Pancreas (tissue), 10 donors: ENCODE measurements at regions not wholly inside any gene's neighbourhood (a gene's known extent, or its start where the extent isn't known, plus 50 kb on each side); places are given as distances from the start of the nearest gene placed in this dataset.

Experiments
- ATAC-seq, 4 donors: fragments of 200-7000 bp; cut with Tn5 transposase; one replicate each; pipeline versions ENCODE4 v1.8.0 to v1.9.1; 2020; ENCODE audit warnings: mild to moderate bottlenecking in 4 of 4, moderate library complexity in 4 of 4
- DNase-seq, 6 donors: peaks; one replicate each; pipeline ENCODE4 v3.0.0-alpha.2; 2020
- FAIRE-seq: peaks from 2 replicates; lab custom pipeline; 2012; peaks lifted over from hg19 to GRCh38; lab: Jason Lieb, UNC
- H3K27ac ChIP-seq, 4 donors: fragments of 200-600 bp; sonication (generic); 1 replicate in 3 of 4; 2 replicates in 1 of 4; pipeline versions ENCODE4 v1.5.0 to v1.8.0; 2020
- H3K27me3 ChIP-seq, 4 donors: fragments of 200-600 bp; one replicate each; pipeline ENCODE4 v1.8.0; 2021
- H3K36me3 ChIP-seq, 3 donors: fragments of 200-600 bp; sonication (generic) in 1 of 3; one replicate each; pipeline versions ENCODE4 v1.5.0 to v1.8.0; 2020 to 2021
- H3K4me1 ChIP-seq, 3 donors: fragments of 200-600 bp; one replicate each; pipeline ENCODE4 v1.8.0; 2021
- H3K4me3 ChIP-seq, 4 donors: fragments of 200-600 bp; sonication (generic) in 2 of 4; one replicate each; pipeline versions ENCODE4 v1.5.0 to v1.8.0; 2020 to 2021
- H3K9me3 ChIP-seq, 4 donors: fragments of 200-600 bp; one replicate each; pipeline ENCODE4 v1.8.0; 2021
- WGBS, 2 donors: extraction: QIAGEN DNeasy Blood & Tissue Kit; methylation state at CpG; one replicate each; pipeline ENCODE4 v1.1.7; 2013; 5-methylcytosine and 5-hydroxymethylcytosine counted together
- intact Hi-C, 3 donors: fragments of 100-400 bp; cut with DNase I; formaldehyde crosslinking; loops; one replicate each; pipeline versions ENCODE4 v1.11.1 to v1.14.2; 2022
- TF ChIP-seq, protein P1 (sequence below), 4 donors: fragments of 200-600 bp; sonication (generic) in 3 of 4; IDR thresholded peaks; one replicate each; pipeline versions ENCODE4 v1.5.0 to v1.8.0; 2021; ENCODE audit warnings: antibody characterized with exemption in 4 of 4
- donor health status: healthy with polysubstance abuse.
- donor health status: DM: no; HTN: no; CAD: no; lungs with moderate emphysema.
- donor health status: DM: no; HTN: no; CAD: no.
- donor health status: control.
- donor health status: control.
- donor health status: Bipolar disorder and iron deficiency.
- donor health status: DM: yes; HTN: yes; CAD: no.
- donor health status: DM: no; HTN: no; CAD: no.
- donor health status: DM: no; HTN: no; CAD: no.
- donor health status: DM: yes; HTN: yes; CAD: no.

DNA sequence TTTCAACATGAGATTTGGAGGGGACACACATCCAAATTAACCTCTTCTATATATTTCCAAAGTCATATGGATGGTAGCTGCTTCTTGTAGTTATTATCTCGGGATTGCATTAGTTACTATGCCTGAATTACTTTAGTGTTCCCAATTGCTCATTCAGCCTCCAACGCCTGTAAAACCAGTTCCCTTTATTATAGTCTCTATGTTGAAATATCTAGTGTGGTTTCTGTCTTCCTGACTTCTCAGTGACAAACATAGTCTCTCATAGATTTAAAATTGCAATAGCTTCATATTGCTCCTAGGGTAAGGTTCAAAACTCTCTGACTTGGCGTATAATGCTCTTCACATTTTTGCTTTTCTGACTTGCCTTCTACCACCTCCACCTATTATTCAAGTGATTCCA lies 366.4 kb downstream of the CASP12 start:
- no peaks in the 10 kb centered on the region for H3K4me1 ChIP-seq
- H3K4me3 ChIP-seq, result no peak overlapping the region
- FAIRE-seq (no peak), ATAC-seq (no peak), DNase-seq (no peak)
- no peaks in the 10 kb centered on the region for H3K36me3 ChIP-seq
- H3K9me3 ChIP-seq, result no peaks in the 10 kb centered on the region
- H3K27ac ChIP-seq, result no peak overlapping the region
- intact Hi-C loops, result no loop called here
- 63 to 70% methylated on average over 3 of the region's 3 CpGs for WGBS, 2 donors
- peaks cover 0 to 5% (median 0%) of the 10 kb centered on the region in 4 donors for H3K27me3 ChIP-seq
- TF ChIP-seq, protein P1, sequence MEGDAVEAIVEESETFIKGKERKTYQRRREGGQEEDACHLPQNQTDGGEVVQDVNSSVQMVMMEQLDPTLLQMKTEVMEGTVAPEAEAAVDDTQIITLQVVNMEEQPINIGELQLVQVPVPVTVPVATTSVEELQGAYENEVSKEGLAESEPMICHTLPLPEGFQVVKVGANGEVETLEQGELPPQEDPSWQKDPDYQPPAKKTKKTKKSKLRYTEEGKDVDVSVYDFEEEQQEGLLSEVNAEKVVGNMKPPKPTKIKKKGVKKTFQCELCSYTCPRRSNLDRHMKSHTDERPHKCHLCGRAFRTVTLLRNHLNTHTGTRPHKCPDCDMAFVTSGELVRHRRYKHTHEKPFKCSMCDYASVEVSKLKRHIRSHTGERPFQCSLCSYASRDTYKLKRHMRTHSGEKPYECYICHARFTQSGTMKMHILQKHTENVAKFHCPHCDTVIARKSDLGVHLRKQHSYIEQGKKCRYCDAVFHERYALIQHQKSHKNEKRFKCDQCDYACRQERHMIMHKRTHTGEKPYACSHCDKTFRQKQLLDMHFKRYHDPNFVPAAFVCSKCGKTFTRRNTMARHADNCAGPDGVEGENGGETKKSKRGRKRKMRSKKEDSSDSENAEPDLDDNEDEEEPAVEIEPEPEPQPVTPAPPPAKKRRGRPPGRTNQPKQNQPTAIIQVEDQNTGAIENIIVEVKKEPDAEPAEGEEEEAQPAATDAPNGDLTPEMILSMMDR (IDR thresholded peaks at IDR 0.05), result no peak

DNA sequence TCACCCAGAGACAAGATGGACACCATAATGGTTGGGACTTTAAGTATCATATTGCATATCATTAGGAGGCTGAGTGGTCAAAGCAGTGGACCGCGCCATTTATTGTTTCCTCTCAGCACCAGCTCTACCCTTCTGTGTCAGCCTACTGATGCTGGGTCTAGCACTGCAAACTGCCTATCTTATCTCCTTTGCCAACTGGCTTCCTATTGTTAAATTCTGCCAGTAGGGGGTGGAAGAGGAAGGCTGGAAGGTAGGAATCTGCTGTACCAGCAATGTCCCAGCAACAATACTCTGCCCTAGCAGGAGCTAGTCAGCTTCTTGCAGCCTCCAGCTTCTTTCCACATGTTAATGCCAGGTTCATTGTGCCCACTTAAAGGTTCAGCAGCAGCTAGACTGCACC lies 367.1 kb upstream of the PDGFD start:
- WGBS, 2 donors, result 98 to 99% methylated on average over 2 of the region's 2 CpGs
- Histone ChIP-seq H3K4me3 (no peak overlapping the region), H3K4me1 (no peaks in the 10 kb centered on the region), H3K27me3 (peaks cover 0 to 5% (median 0%) of the 10 kb centered on the region in 4 donors), H3K9me3 (no peaks in the 10 kb centered on the region), H3K27ac (no peak overlapping the region), H3K36me3 (no peaks in the 10 kb centered on the region)
- TF ChIP-seq, protein P1 (IDR thresholded peaks at IDR 0.05), result no peak
- ATAC-seq (peak in 1 of 4 donors; percentile 25), FAIRE-seq (no peak), DNase-seq (no peak)
- intact Hi-C loops, result no loop called here

DNA sequence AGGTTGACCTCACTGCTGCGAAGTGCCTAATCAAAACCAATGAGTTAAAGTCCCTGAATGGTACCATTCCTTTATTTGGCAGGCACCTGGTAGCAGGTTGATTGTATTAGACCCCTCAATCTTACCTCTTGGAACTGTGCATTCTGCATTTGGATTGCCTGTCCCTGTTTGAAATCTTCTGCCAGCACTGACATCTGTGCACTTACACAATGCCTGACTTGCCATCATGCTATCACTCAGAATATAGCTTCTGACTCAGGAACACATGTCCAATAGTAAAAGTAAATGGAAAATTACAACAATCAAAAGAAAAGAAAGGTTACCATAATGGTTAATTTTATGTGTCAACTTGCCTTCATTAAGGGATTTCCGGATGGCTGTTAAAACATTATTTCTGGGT lies 366.0 kb upstream of the PDGFD start:
- TF ChIP-seq, protein P1 (IDR thresholded peaks at IDR 0.05), result no peak
- Histone ChIP-seq H3K9me3 (no peaks in the 10 kb centered on the region), H3K27ac (no peak overlapping the region), H3K36me3 (no peaks in the 10 kb centered on the region), H3K4me3 (no peak overlapping the region), H3K27me3 (peaks cover 0 to 5% (median 0%) of the 10 kb centered on the region in 4 donors), H3K4me1 (no peaks in the 10 kb centered on the region)
- no peak for FAIRE-seq
- no peak for DNase-seq
- WGBS, 2 donors, result 83 to 89% methylated on average over 2 of the region's 2 CpGs
- no peak for ATAC-seq
- intact Hi-C loops, result no loop called here

DNA sequence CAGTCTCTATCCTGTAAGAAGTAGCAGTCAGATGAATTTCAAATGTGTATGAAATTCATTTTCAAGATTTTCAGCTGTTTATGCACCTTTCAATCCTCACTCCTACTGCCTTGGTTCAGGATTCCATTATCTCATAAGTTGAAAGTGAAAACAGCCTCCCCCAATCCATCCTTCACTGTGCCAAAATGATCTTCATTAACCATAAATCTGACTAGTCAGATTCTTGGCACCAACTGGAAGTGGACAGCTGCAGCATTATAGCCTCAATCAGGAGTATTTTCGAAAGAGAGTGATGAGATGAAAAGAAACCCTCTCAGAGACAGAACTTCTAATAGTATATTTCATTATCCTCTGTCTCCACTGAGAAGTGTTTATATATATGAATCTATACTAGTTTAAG lies 365.3 kb upstream of the PDGFD start:
- 74 to 79% methylated on average over 1 of the region's 1 CpG for WGBS, 2 donors
- DNase-seq (no peak), ATAC-seq (no peak), FAIRE-seq (no peak)
- Histone ChIP-seq H3K9me3 (no peaks in the 10 kb centered on the region), H3K36me3 (no peaks in the 10 kb centered on the region), H3K27me3 (peaks cover 0 to 5% (median 0%) of the 10 kb centered on the region in 4 donors), H3K4me3 (no peak overlapping the region), H3K4me1 (no peaks in the 10 kb centered on the region), H3K27ac (no peak overlapping the region)
- intact Hi-C loops, result no loop called here
- TF ChIP-seq, protein P1 (IDR thresholded peaks at IDR 0.05), result no peak

DNA sequence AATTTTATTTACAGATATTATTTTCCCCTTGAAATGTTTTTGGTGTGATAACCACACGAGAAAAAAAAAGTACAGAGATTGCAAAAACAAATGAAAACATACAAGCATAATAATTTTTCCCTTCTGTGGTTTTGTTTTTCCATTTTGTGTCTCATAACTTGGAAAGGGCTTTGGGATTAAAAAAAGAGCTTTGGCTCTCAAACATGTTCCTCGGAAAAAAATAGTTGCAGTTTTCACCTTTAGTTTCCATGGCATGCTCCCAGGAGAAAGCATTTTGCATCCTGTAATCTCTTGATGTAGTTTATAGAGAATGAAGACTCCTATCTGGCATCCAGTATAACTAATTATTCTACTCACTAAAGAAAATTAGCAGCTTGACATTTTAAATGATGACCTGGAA lies 362.1 kb upstream of the PDGFD start:
- intact Hi-C loops, result no loop called here
- no peak for ATAC-seq
- TF ChIP-seq, protein P1 (IDR thresholded peaks at IDR 0.05), result no peak
- no peaks in the 10 kb centered on the region for H3K9me3 ChIP-seq
- H3K36me3 ChIP-seq, result no peaks in the 10 kb centered on the region
- no peak overlapping the region for H3K27ac ChIP-seq
- H3K4me1 ChIP-seq, result peaks cover 0 to 13% (median 4%) of the 10 kb centered on the region in 3 donors
- no peak for DNase-seq
- H3K27me3 ChIP-seq, result no peaks in the 10 kb centered on the region
- WGBS, 2 donors, result 36 to 45% methylated on average over 2 of the region's 2 CpGs
- no peak for FAIRE-seq
- no peak overlapping the region for H3K4me3 ChIP-seq
